ENCODE measurements at regions not wholly inside any gene's neighbourhood (a gene's known extent, or its start where the extent isn't known, plus 50 kb on each side); places are given as distances from the start of the nearest gene placed in this dataset.
"Not testable (repeated sequence)": the region's sequence is repeated elsewhere in the genome, so short reads cannot be mapped to it uniquely, and the experiment has no call there.

- Histone ChIP-seq H3K36me3 (ENCODE audit: control insufficient read depth, insufficient read depth, low read length) (no peaks in the 10 kb centered on the region), H3K4me3 (replicated peaks; ENCODE audit: low read depth, low read length) (no peak overlapping the region), H3K27me3 (replicated peaks; ENCODE audit: control insufficient read depth, insufficient read depth, low read length) (no peaks in the 10 kb centered on the region)
- no peak for DNase-seq (ENCODE audit: extremely low read depth, insufficient read length)
- no peak for TF ChIP-seq CTCF (IDR thresholded peaks at IDR 0.05; ENCODE audit: insufficient read depth, low read length, poor library complexity, severe bottlenecking)
These were observed 202.7 kb downstream of the PTH2R start for GRCh38 chr2:208609166-208609804.

DNA sequence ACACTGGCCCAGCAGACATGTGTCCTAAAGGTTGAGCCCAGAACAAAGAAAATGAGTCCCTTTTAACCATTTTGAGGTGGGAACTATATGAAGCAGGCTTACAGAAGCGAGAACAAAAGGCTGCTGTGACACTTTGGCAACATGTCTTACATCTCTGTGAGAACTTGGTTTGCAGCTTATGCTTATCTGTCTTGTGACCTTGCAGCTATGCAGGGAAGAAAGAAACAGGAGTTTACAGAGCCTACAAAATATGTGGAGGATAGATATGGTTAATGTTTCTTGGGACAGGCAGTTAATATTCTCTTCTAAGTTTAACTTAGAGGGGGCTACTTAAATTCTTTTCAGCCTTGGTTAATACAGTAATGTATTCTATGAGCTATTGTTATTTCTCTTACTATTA lies 209.1 kb downstream of the PTH2R start:
- not testable (repeated sequence) for H3K36me3 ChIP-seq (ENCODE audit: control insufficient read depth, insufficient read depth, low read length); H3K4me3 ChIP-seq (replicated peaks; ENCODE audit: low read depth, low read length); H3K27me3 ChIP-seq (replicated peaks; ENCODE audit: control insufficient read depth, insufficient read depth, low read length); DNase-seq (ENCODE audit: extremely low read depth, insufficient read length)

GRCh38 chr2:208618220-208618619 lies 211.6 kb downstream of the PTH2R start:
- Histone ChIP-seq H3K27me3 (replicated peaks; ENCODE audit: control insufficient read depth, insufficient read depth, low read length) (no peaks in the 10 kb centered on the region), H3K4me3 (replicated peaks; ENCODE audit: low read depth, low read length) (no peak overlapping the region), H3K36me3 (ENCODE audit: control insufficient read depth, insufficient read depth, low read length) (no peaks in the 10 kb centered on the region)
- no peak for DNase-seq (ENCODE audit: extremely low read depth, insufficient read length)
- no peak for TF ChIP-seq CTCF (IDR thresholded peaks at IDR 0.05; ENCODE audit: insufficient read depth, low read length, poor library complexity, severe bottlenecking)

GRCh38 chr2:208619993-208620392 lies 213.4 kb downstream of the PTH2R start:
- TF ChIP-seq CTCF (IDR thresholded peaks at IDR 0.05; ENCODE audit: insufficient read depth, low read length, poor library complexity, severe bottlenecking): no peak
- DNase-seq (ENCODE audit: extremely low read depth, insufficient read length): no peak
- Histone ChIP-seq H3K27me3 (replicated peaks; ENCODE audit: control insufficient read depth, insufficient read depth, low read length) (no peaks in the 10 kb centered on the region), H3K4me3 (replicated peaks; ENCODE audit: low read depth, low read length) (no peak overlapping the region), H3K36me3 (ENCODE audit: control insufficient read depth, insufficient read depth, low read length) (no peaks in the 10 kb centered on the region)

GRCh38 chr2:208620487-208620978 lies 213.9 kb downstream of the PTH2R start:
- H3K36me3 ChIP-seq (ENCODE audit: control insufficient read depth, insufficient read depth, low read length): no peaks in the 10 kb centered on the region
- no peak for DNase-seq (ENCODE audit: extremely low read depth, insufficient read length)
- H3K4me3 ChIP-seq (replicated peaks; ENCODE audit: low read depth, low read length): no peak overlapping the region
- no peaks in the 10 kb centered on the region for H3K27me3 ChIP-seq (replicated peaks; ENCODE audit: control insufficient read depth, insufficient read depth, low read length)
- no peak for TF ChIP-seq CTCF (IDR thresholded peaks at IDR 0.05; ENCODE audit: insufficient read depth, low read length, poor library complexity, severe bottlenecking)

GRCh38 chr2:208627110-208627884 lies 220.7 kb downstream of the PTH2R start:
- TF ChIP-seq CTCF (IDR thresholded peaks at IDR 0.05; ENCODE audit: insufficient read depth, low read length, poor library complexity, severe bottlenecking): no peak
- DNase-seq (ENCODE audit: extremely low read depth, insufficient read length): no peak
- no peak overlapping the region for H3K4me3 ChIP-seq (replicated peaks; ENCODE audit: low read depth, low read length)
- no peaks in the 10 kb centered on the region for H3K27me3 ChIP-seq (replicated peaks; ENCODE audit: control insufficient read depth, insufficient read depth, low read length)
- no peaks in the 10 kb centered on the region for H3K36me3 ChIP-seq (ENCODE audit: control insufficient read depth, insufficient read depth, low read length)
